ENCODE measurements at regions not wholly inside any gene's neighbourhood (a gene's known extent, or its start where the extent isn't known, plus 50 kb on each side); places are given as distances from the start of the nearest gene placed in this dataset.

- Histone ChIP-seq H3K27me3 (ENCODE audit: insufficient read depth, low read depth) (no peaks in the 10 kb centered on the region), H3K4me1 (replicated peaks; ENCODE audit: insufficient read depth) (no peaks in the 10 kb centered on the region), H3K27ac (no peak overlapping the region), H3K4me3 (no peak overlapping the region), H3K9me3 (ENCODE audit: insufficient read depth, low read depth) (no peaks in the 10 kb centered on the region), H3K9me2 (ENCODE audit: insufficient read depth) (no peaks in the 10 kb centered on the region), H3K36me3 (ENCODE audit: low read depth) (no peaks in the 10 kb centered on the region), H4K20me1 (ENCODE audit: insufficient read depth) (no peaks in the 10 kb centered on the region), H3F3A (ENCODE audit: insufficient read depth, low read depth) (no peaks in the 10 kb centered on the region), H3K79me2 (ENCODE audit: low read depth) (no peaks in the 10 kb centered on the region), H3K4me2 (no peak overlapping the region), H2AFZ (no peak overlapping the region)
- no TSS peak for BruUV-seq (replicated peaks)
- CTCF ChIA-PET: no interaction called here
- DNase-seq: no peak
- POLR2A ChIA-PET (ENCODE audit: unreplicated experiment): no interaction called here
- TF ChIP-seq CTCF (conservative IDR thresholded peaks at IDR 0.05) (no peak), EZH2 (IDR thresholded peaks at IDR 0.05; ENCODE audit: low read depth) (no peak)
- intact Hi-C loops (cut with micrococcal nuclease; ENCODE audit: unreplicated experiment): no loop called here
Observed at GRCh38 chr6:130748041-130748440, 79.2 kb upstream of the SMLR1 start.

GRCh38 chr6:130749402-130749801 is 77.8 kb upstream of the SMLR1 start:
- H3K79me2 ChIP-seq (ENCODE audit: low read depth): no peaks in the 10 kb centered on the region
- H3K36me3 ChIP-seq (ENCODE audit: low read depth): no peaks in the 10 kb centered on the region
- CTCF ChIA-PET: no interaction called here
- H3K4me1 ChIP-seq (replicated peaks; ENCODE audit: insufficient read depth): no peaks in the 10 kb centered on the region
- H2AFZ ChIP-seq: no peak overlapping the region
- no peaks in the 10 kb centered on the region for H4K20me1 ChIP-seq (ENCODE audit: insufficient read depth)
- POLR2A ChIA-PET (ENCODE audit: unreplicated experiment): no interaction called here
- no peak overlapping the region for H3K4me3 ChIP-seq
- H3K27ac ChIP-seq: no peak overlapping the region
- no peak overlapping the region for H3K4me2 ChIP-seq
- DNase-seq: no peak
- no peaks in the 10 kb centered on the region for H3K9me3 ChIP-seq (ENCODE audit: insufficient read depth, low read depth)
- TF ChIP-seq CTCF (conservative IDR thresholded peaks at IDR 0.05): peak; percentile 21; the same call in 1 of the 2 replicates
- TF ChIP-seq EZH2 (IDR thresholded peaks at IDR 0.05; ENCODE audit: low read depth): no peak
- no TSS peak for BruUV-seq (replicated peaks)
- H3F3A ChIP-seq (ENCODE audit: insufficient read depth, low read depth): no peaks in the 10 kb centered on the region
- intact Hi-C loops (cut with micrococcal nuclease; ENCODE audit: unreplicated experiment): no loop called here
- H3K27me3 ChIP-seq (ENCODE audit: insufficient read depth, low read depth): no peaks in the 10 kb centered on the region
- no peaks in the 10 kb centered on the region for H3K9me2 ChIP-seq (ENCODE audit: insufficient read depth)

GRCh38 chr6:130752267-130752666 is 74.9 kb upstream of the SMLR1 start:
- H3K79me2 ChIP-seq (ENCODE audit: low read depth): no peaks in the 10 kb centered on the region
- no peak overlapping the region for H3K4me2 ChIP-seq
- no peaks in the 10 kb centered on the region for H4K20me1 ChIP-seq (ENCODE audit: insufficient read depth)
- no peaks in the 10 kb centered on the region for H3K27me3 ChIP-seq (ENCODE audit: insufficient read depth, low read depth)
- H3K27ac ChIP-seq: no peak overlapping the region
- ChIA-PET CTCF (no interaction called here), POLR2A (ENCODE audit: unreplicated experiment) (no interaction called here)
- TF ChIP-seq EZH2 (IDR thresholded peaks at IDR 0.05; ENCODE audit: low read depth): no peak
- TF ChIP-seq CTCF (conservative IDR thresholded peaks at IDR 0.05): no peak
- BruUV-seq (replicated peaks): no TSS peak
- H3K4me3 ChIP-seq: no peak overlapping the region
- no peak overlapping the region for H2AFZ ChIP-seq
- intact Hi-C loops (cut with micrococcal nuclease; ENCODE audit: unreplicated experiment): no loop called here
- no peaks in the 10 kb centered on the region for H3K9me3 ChIP-seq (ENCODE audit: insufficient read depth, low read depth)
- no peaks in the 10 kb centered on the region for H3K36me3 ChIP-seq (ENCODE audit: low read depth)
- no peaks in the 10 kb centered on the region for H3K4me1 ChIP-seq (replicated peaks; ENCODE audit: insufficient read depth)
- H3F3A ChIP-seq (ENCODE audit: insufficient read depth, low read depth): no peaks in the 10 kb centered on the region
- H3K9me2 ChIP-seq (ENCODE audit: insufficient read depth): no peaks in the 10 kb centered on the region
- DNase-seq: no peak

Data from PC-9 (cell line).